ENCODE measurements at regions not wholly inside any gene's neighbourhood (a gene's known extent, or its start where the extent isn't known, plus 50 kb on each side); places are given as distances from the start of the nearest gene placed in this dataset.

GRCh38 chr5:27240791-27241190 is 202.4 kb upstream of the CDH9 start:
- TF ChIP-seq CTCF (conservative IDR thresholded peaks at IDR 0.05; ENCODE audit: low read length) (no peak), EZH2phosphoT487 (IDR thresholded peaks at IDR 0.05; ENCODE audit: borderline replicate concordance, low read depth, low read length) (no peak)

Data from OCI-LY7 (cell line).